MM.1S (cell line): ENCODE measurements at regions not wholly inside any gene's neighbourhood (a gene's known extent, or its start where the extent isn't known, plus 50 kb on each side); places are given as distances from the start of the nearest gene placed in this dataset.

ENCODE experiments used
- DNase-seq: peaks from one replicate; pipeline ENCODE4 v3.0.0-alpha.2; 2015
- H2AFZ ChIP-seq: fragments of 300-600 bp; sonication (generic); 2 replicates; pipeline ENCODE4 v1.6.0; 2016; ENCODE audit warnings: antibody characterized with exemption, low read length
- H3F3A ChIP-seq: fragments of 300-600 bp; sonication (generic); 2 replicates; pipeline ENCODE4 v1.6.1; 2016; ENCODE audit warnings: mild to moderate bottlenecking, antibody characterized with exemption, low read length, moderate library complexity, mixed read lengths; ENCODE audit not compliant: insufficient read depth
- H3K27ac ChIP-seq: fragments of 300-600 bp; sonication (generic); 2 replicates; pipeline ENCODE4 v1.5.1; 2016; ENCODE audit warnings: mild to moderate bottlenecking, low read length
- H3K27me3 ChIP-seq: fragments of 300-600 bp; sonication (generic); replicated peaks from 2 replicates; pipeline ENCODE4 v1.6.0; 2016; ENCODE audit warnings: low read length; ENCODE audit not compliant: insufficient read depth
- H3K36me3 ChIP-seq: fragments of 300-600 bp; sonication (generic); replicated peaks from 2 replicates; pipeline ENCODE4 v1.6.1; 2016; ENCODE audit warnings: mild to moderate bottlenecking, low read length, mixed read lengths; ENCODE audit not compliant: insufficient read depth
- H3K4me1 ChIP-seq: fragments of 300-600 bp; sonication (generic); 2 replicates; pipeline ENCODE4 v1.6.1; 2016; ENCODE audit warnings: low read length, mixed read lengths
- H3K4me2 ChIP-seq: fragments of 300-600 bp; sonication (generic); 2 replicates; pipeline ENCODE4 v1.6.0; 2016; ENCODE audit warnings: low read depth, low read length
- H3K4me3 ChIP-seq: fragments of 300-600 bp; sonication (generic); 2 replicates; pipeline ENCODE4 v1.5.1; 2016; ENCODE audit warnings: low read length, mixed read lengths
- H3K79me2 ChIP-seq: fragments of 300-600 bp; sonication (generic); 2 replicates; pipeline ENCODE4 v1.6.1; 2016; ENCODE audit warnings: mixed run types, low read length, mixed read lengths
- H3K9ac ChIP-seq: fragments of 300-600 bp; sonication (generic); 2 replicates; pipeline ENCODE4 v1.6.1; 2016; ENCODE audit warnings: low read length, mixed read lengths
- H3K9me2 ChIP-seq: fragments of 300-600 bp; sonication (generic); replicated peaks from 2 replicates; pipeline ENCODE4 v1.6.1; 2016; ENCODE audit warnings: mild to moderate bottlenecking, low read length, mixed read lengths; ENCODE audit not compliant: insufficient read depth
- H3K9me3 ChIP-seq: fragments of 300-600 bp; sonication (generic); replicated peaks from 2 replicates; pipeline ENCODE4 v1.6.1; 2016; ENCODE audit warnings: mild to moderate bottlenecking, low read length, mixed read lengths; ENCODE audit not compliant: insufficient read depth
- H4K20me1 ChIP-seq: fragments of 300-600 bp; sonication (generic); 2 replicates; pipeline ENCODE4 v1.6.1; 2016; ENCODE audit warnings: mild to moderate bottlenecking, low read length, moderate library complexity, mixed read lengths; ENCODE audit not compliant: insufficient read depth
- CTCF ChIP-seq: fragments of 300-600 bp; sonication (generic); IDR thresholded peaks from 2 replicates; pipeline ENCODE4 v1.5.1; 2016; ENCODE audit warnings: antibody characterized with exemption, low read length, mixed read lengths
- EZH2 ChIP-seq: fragments of 300-600 bp; sonication (generic); optimal IDR thresholded peaks from 2 replicates; pipeline ENCODE3; 2017; ENCODE audit warnings: low read depth, mild to moderate bottlenecking, antibody characterized with exemption, low read length, mixed read lengths
- EZH2phosphoT487 ChIP-seq: fragments of 300-600 bp; sonication (generic); IDR thresholded peaks from 2 replicates; pipeline ENCODE4 v1.6.1; 2018; ENCODE audit warnings: antibody characterized with exemption, low read length

GRCh38 chr6:10268111-10268510, 146.8 kb downstream of the TFAP2A start:
- no peak overlapping the region for H2AFZ ChIP-seq
- no peak overlapping the region for H3K4me2 ChIP-seq
- H3K4me1 ChIP-seq, result peaks cover 20% of the 10 kb centered on the region
- DNase-seq, result no peak
- no peak overlapping the region for H3K27ac ChIP-seq
- H3K27me3 ChIP-seq, result no peaks in the 10 kb centered on the region
- no peak for TF ChIP-seq EZH2
- no peak for TF ChIP-seq EZH2phosphoT487
- no peak for TF ChIP-seq CTCF
- no peaks in the 10 kb centered on the region for H3K9me3 ChIP-seq
- H3K4me3 ChIP-seq, result no peak overlapping the region
- H3K9ac ChIP-seq, result no peak overlapping the region
- no peaks in the 10 kb centered on the region for H4K20me1 ChIP-seq
- no peaks in the 10 kb centered on the region for H3K36me3 ChIP-seq
- no peaks in the 10 kb centered on the region for H3K9me2 ChIP-seq
- no peaks in the 10 kb centered on the region for H3K79me2 ChIP-seq
- peaks cover 8% of the 10 kb centered on the region; the same call in 1 of the 2 replicates for H3F3A ChIP-seq

- Histone ChIP-seq H3K4me1 (peaks cover 15% of the 10 kb centered on the region), H3K27me3 (no peaks in the 10 kb centered on the region), H3K9ac (no peak overlapping the region), H3K79me2 (no peaks in the 10 kb centered on the region), H3F3A (peaks cover 8% of the 10 kb centered on the region; the same call in 1 of the 2 replicates), H2AFZ (no peak overlapping the region), H3K9me2 (no peaks in the 10 kb centered on the region), H3K4me2 (no peak overlapping the region), H3K9me3 (no peaks in the 10 kb centered on the region), H3K4me3 (no peak overlapping the region), H3K27ac (no peak overlapping the region), H4K20me1 (no peaks in the 10 kb centered on the region), H3K36me3 (no peaks in the 10 kb centered on the region)
- no peak for DNase-seq
- TF ChIP-seq CTCF (no peak), EZH2 (no peak)
Measured at GRCh38 chr6:10266462-10266861, 148.4 kb downstream of the TFAP2A start.

GRCh38 chr6:10266061-10266460, 148.8 kb downstream of the TFAP2A start:
- Histone ChIP-seq H3K36me3 (no peaks in the 10 kb centered on the region), H2AFZ (no peak overlapping the region), H3K4me1 (peaks cover 15% of the 10 kb centered on the region), H3K4me3 (no peak overlapping the region), H3K9ac (no peak overlapping the region), H4K20me1 (no peaks in the 10 kb centered on the region), H3K4me2 (no peak overlapping the region), H3F3A (peaks cover 8% of the 10 kb centered on the region; the same call in 1 of the 2 replicates), H3K27ac (no peak overlapping the region), H3K79me2 (no peaks in the 10 kb centered on the region), H3K9me3 (no peaks in the 10 kb centered on the region), H3K9me2 (no peaks in the 10 kb centered on the region), H3K27me3 (no peaks in the 10 kb centered on the region)
- no peak for DNase-seq
- TF ChIP-seq EZH2phosphoT487, result no peak
- no peak for TF ChIP-seq EZH2
- TF ChIP-seq CTCF, result no peak
